A549 (cell line): ENCODE measurements at regions not wholly inside any gene's neighbourhood (a gene's known extent, or its start where the extent isn't known, plus 50 kb on each side); places are given as distances from the start of the nearest gene placed in this dataset.

Experiments
- ATAC-seq, 2 experiments: fragments of 200-7000 bp in 1 of 2; fragments of >200 bp in 1 of 2; cut with Nextera tagmentation in 1 of 2; cut with Tn5 transposase in 1 of 2; 3 replicates each; pipeline versions ENCODE4 v1.8.0 to v1.9.1; 2018 to 2020; ENCODE audit warnings: mild to moderate bottlenecking in 1 of 2, moderate library complexity in 1 of 2
- CTCF ChIA-PET: fragments of 300-600 bp; sonication (Branson Sonifier 250); formaldehyde crosslinking; extraction: SDS; loops from one replicate; lab custom pipeline; 2021; ENCODE audit warnings: antibody characterized with exemption, inconsistent platforms; lab: Yijun Ruan, JAX
- POLR2A ChIA-PET: fragments of 350-600 bp; formaldehyde crosslinking; extraction: SDS; loops from one replicate; lab custom pipeline; 2021; ENCODE audit warnings: antibody characterized with exemption, inconsistent platforms; lab: Yijun Ruan, JAX
- DNase-seq, 2 experiments: peaks; one replicate each; pipeline versions ENCODE4 v3.0.0 to v3.0.0-alpha.2; 2011 to 2016; ENCODE audit warnings: low read depth in 1 of 2, low spot score in 1 of 2
- FAIRE-seq: peaks from 2 replicates; lab custom pipeline; 2011; peaks lifted over from hg19 to GRCh38; lab: Jason Lieb, UNC
- H3K27ac ChIP-seq, 2 experiments: fragments of >200 bp; sonication (Bioruptor Twin); formaldehyde crosslinking; 3 replicates each; pipeline ENCODE4 v1.5.1; 2016 to 2017
- H3K4me1 ChIP-seq: fragments of >200 bp; sonication (Bioruptor Twin); formaldehyde crosslinking; 3 replicates; pipeline ENCODE4 v1.6.1; 2016
- H3K4me2 ChIP-seq: fragments of >200 bp; sonication (Bioruptor Twin); formaldehyde crosslinking; 3 replicates; pipeline ENCODE4 v1.6.1; 2016
- H3K4me3 ChIP-seq: fragments of >200 bp; sonication (Bioruptor Twin); formaldehyde crosslinking; 3 replicates; pipeline ENCODE4 v1.5.1; 2016
- H3K9me3 ChIP-seq: fragments of >200 bp; sonication (Bioruptor Twin); formaldehyde crosslinking; 3 replicates; pipeline ENCODE4 v1.6.1; 2016
- CBX2 ChIP-seq: fragments of 200-600 bp; sonication (generic); IDR thresholded peaks from 2 replicates; pipeline ENCODE4 v1.6.1; 2016; ENCODE audit warnings: low read depth, mild to moderate bottlenecking, borderline replicate concordance
- CBX8 ChIP-seq: fragments of 200-600 bp; sonication (generic); IDR thresholded peaks from 2 replicates; pipeline ENCODE4 v1.6.1; 2016
- CEBPB ChIP-seq, 2 experiments: fragments of >200 bp in 1 of 2; sonication (Bioruptor Twin) in 1 of 2; formaldehyde crosslinking in 1 of 2; IDR thresholded peaks; 2 replicates each; pipeline ENCODE4 v1.6.1; 2012 to 2016
- CHD2 ChIP-seq: fragments of 150-350 bp; IDR thresholded peaks from 2 replicates; pipeline ENCODE4 v1.6.1; 2014; ENCODE audit warnings: low read length; ENCODE audit not compliant: partially characterized antibody
- EHMT2 ChIP-seq: fragments of 200-600 bp; sonication (generic); IDR thresholded peaks from 2 replicates; pipeline ENCODE4 v1.6.1; 2016; ENCODE audit warnings: antibody characterized with exemption, low read depth, mild to moderate bottlenecking, moderate library complexity
- EP300 ChIP-seq, 2 experiments: fragments of >200 bp; sonication (Bioruptor Twin); formaldehyde crosslinking; IDR thresholded peaks; 2 replicates in 1 of 2; 3 replicates in 1 of 2; pipeline ENCODE4 v1.6.1; 2016 to 2017
- ESRRA ChIP-seq: fragments of 150-350 bp; IDR thresholded peaks from 2 replicates; pipeline ENCODE4 v1.6.1; 2014; ENCODE audit warnings: mild to moderate bottlenecking, low read length, borderline replicate concordance
- FOSB ChIP-seq: fragments of 250-450 bp; sonication (Bioruptor Pico); IDR thresholded peaks from 2 replicates; pipeline ENCODE4 v1.5.0; 2020; ENCODE audit warnings: mild to moderate bottlenecking, moderate library complexity
- FOSL2 ChIP-seq, 2 experiments: fragments of 450-650 bp in 1 of 2; fragments of >200 bp in 1 of 2; sonication (Bioruptor Twin) in 1 of 2; formaldehyde crosslinking; IDR thresholded peaks; 2 replicates each; pipeline versions ENCODE4 v1.5.0 to v1.6.1; 2016 to 2020; ENCODE audit warnings: mild to moderate bottlenecking in 1 of 2, moderate library complexity in 1 of 2
- FOXS1 ChIP-seq: fragments of 250-450 bp; sonication (Bioruptor Pico); IDR thresholded peaks from 2 replicates; pipeline ENCODE4 v1.5.0; 2020; ENCODE audit warnings: mild to moderate bottlenecking, moderate library complexity
- HEYL ChIP-seq: fragments of 250-450 bp; sonication (Bioruptor Pico); IDR thresholded peaks from 2 replicates; pipeline ENCODE4 v1.8.0; 2021; ENCODE audit warnings: mild to moderate bottlenecking, moderate library complexity
- HOXB13 ChIP-seq: fragments of 250-450 bp; sonication (Bioruptor Pico); IDR thresholded peaks from 2 replicates; pipeline ENCODE4 v1.5.0; 2020; ENCODE audit warnings: low read depth, mild to moderate bottlenecking, moderate library complexity
- HOXB5 ChIP-seq: fragments of 250-450 bp; sonication (Bioruptor Pico); IDR thresholded peaks from 2 replicates; pipeline ENCODE4 v1.5.0; 2020; ENCODE audit warnings: mild to moderate bottlenecking, moderate library complexity
- KDM1A ChIP-seq: fragments of 200-600 bp; sonication (generic); IDR thresholded peaks from 2 replicates; pipeline ENCODE4 v1.6.1; 2016; ENCODE audit warnings: low read depth, mild to moderate bottlenecking
- KDM5A ChIP-seq: fragments of 200-600 bp; sonication (generic); IDR thresholded peaks from 2 replicates; pipeline ENCODE4 v1.6.1; 2016; ENCODE audit warnings: antibody characterized with exemption, mild to moderate bottlenecking
- MAFK ChIP-seq: fragments of 450-650 bp; IDR thresholded peaks from 2 replicates; pipeline ENCODE4 v1.6.1; 2014; ENCODE audit not compliant: partially characterized antibody
- MAZ ChIP-seq: fragments of 150-350 bp; IDR thresholded peaks from 2 replicates; pipeline ENCODE4 v1.6.1; 2014; ENCODE audit warnings: antibody characterized with exemption, low read depth, low read length, borderline replicate concordance
- NFE2L2 ChIP-seq: fragments of 150-350 bp; conservative IDR thresholded peaks from 2 replicates; pipeline ENCODE4 v1.6.1; 2014; ENCODE audit warnings: low read length
- RNF2 ChIP-seq: fragments of 200-600 bp; sonication (generic); IDR thresholded peaks from 2 replicates; pipeline ENCODE4 v1.6.1; 2016; ENCODE audit warnings: low read depth, mild to moderate bottlenecking, antibody characterized with exemption, moderate library complexity, borderline replicate concordance
- SREBF2 ChIP-seq: fragments of 450-650 bp; IDR thresholded peaks from 2 replicates; pipeline ENCODE4 v1.6.1; 2014; ENCODE audit warnings: mild to moderate bottlenecking, moderate library complexity
- ZC3H11A ChIP-seq: fragments of 450-650 bp; IDR thresholded peaks from 2 replicates; pipeline ENCODE4 v1.6.1; 2014; ENCODE audit warnings: antibody characterized with exemption, mild to moderate bottlenecking
- ZFP36 ChIP-seq: fragments of 450-650 bp; IDR thresholded peaks from 2 replicates; pipeline ENCODE4 v1.6.1; 2014; ENCODE audit warnings: borderline replicate concordance; ENCODE audit not compliant: partially characterized antibody
- ZSCAN20 ChIP-seq: fragments of 250-450 bp; sonication (Bioruptor Pico); IDR thresholded peaks from 2 replicates; pipeline ENCODE4 v1.8.0; 2022; ENCODE audit warnings: mild to moderate bottlenecking, moderate library complexity
- WGBS: methylation state at CpG from one replicate; pipeline ENCODE4 v1.1.6; 2017; ENCODE audit errors: missing lambda C conversion rate; 5-methylcytosine and 5-hydroxymethylcytosine counted together
- TF ChIP-seq, protein P1 (sequence below): IDR thresholded peaks from 2 replicates; pipeline ENCODE4 v1.6.1; 2012
- TF ChIP-seq, protein P2 (sequence below): IDR thresholded peaks from 2 replicates; pipeline ENCODE4 v1.6.1; 2012; ENCODE audit warnings: low read depth, borderline replicate concordance
- TF ChIP-seq, protein P3 (sequence below): fragments of >200 bp; sonication (Bioruptor Twin); formaldehyde crosslinking; IDR thresholded peaks from 3 replicates; pipeline ENCODE4 v1.6.1; 2016

DNA sequence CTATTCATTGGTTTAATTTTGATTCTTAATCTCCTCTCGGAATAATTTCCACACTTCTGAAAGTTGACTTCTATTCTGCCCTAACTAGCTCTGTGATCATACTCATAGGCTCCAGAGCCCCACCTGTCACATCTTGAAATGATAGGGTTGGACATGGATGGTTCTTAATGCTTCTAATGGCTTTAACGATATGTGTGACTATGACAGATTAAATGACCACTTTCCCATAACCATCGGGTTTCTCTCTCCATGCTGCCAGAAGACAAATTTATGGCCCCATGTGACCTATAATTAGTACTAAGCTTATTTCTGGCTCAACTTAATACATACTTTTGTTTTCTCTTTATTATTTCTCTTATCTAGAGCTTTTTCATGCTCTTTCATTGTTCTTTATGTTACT, 251.1 kb upstream of the TUT7 start:
- H3K4me3 ChIP-seq = no peak overlapping the region
- DNase-seq (no peak), ATAC-seq (no peak), FAIRE-seq (no peak)
- no peak overlapping the region for H3K4me2 ChIP-seq
- no peaks in the 10 kb centered on the region for H3K4me1 ChIP-seq
- no peak overlapping the region for H3K27ac ChIP-seq
- ChIA-PET CTCF (no interaction called here), POLR2A (no interaction called here)
- H3K9me3 ChIP-seq = no peaks in the 10 kb centered on the region
- TF ChIP-seq FOXS1 (no peak), ZFP36 (no peak), CBX2 (no peak), SREBF2 (no peak), FOSB (CRISPR knock-in tag) (no peak), EHMT2 (no peak), RNF2 (no peak), KDM5A (no peak)
- TF ChIP-seq, protein P1, sequence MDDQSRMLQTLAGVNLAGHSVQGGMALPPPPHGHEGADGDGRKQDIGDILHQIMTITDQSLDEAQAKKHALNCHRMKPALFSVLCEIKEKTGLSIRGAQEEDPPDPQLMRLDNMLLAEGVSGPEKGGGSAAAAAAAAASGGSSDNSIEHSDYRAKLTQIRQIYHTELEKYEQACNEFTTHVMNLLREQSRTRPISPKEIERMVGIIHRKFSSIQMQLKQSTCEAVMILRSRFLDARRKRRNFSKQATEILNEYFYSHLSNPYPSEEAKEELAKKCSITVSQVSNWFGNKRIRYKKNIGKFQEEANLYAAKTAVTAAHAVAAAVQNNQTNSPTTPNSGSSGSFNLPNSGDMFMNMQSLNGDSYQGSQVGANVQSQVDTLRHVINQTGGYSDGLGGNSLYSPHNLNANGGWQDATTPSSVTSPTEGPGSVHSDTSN = no peak
- TF ChIP-seq, protein P2, sequence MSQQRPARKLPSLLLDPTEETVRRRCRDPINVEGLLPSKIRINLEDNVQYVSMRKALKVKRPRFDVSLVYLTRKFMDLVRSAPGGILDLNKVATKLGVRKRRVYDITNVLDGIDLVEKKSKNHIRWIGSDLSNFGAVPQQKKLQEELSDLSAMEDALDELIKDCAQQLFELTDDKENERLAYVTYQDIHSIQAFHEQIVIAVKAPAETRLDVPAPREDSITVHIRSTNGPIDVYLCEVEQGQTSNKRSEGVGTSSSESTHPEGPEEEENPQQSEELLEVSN = no peak
- TF ChIP-seq, protein P3, sequence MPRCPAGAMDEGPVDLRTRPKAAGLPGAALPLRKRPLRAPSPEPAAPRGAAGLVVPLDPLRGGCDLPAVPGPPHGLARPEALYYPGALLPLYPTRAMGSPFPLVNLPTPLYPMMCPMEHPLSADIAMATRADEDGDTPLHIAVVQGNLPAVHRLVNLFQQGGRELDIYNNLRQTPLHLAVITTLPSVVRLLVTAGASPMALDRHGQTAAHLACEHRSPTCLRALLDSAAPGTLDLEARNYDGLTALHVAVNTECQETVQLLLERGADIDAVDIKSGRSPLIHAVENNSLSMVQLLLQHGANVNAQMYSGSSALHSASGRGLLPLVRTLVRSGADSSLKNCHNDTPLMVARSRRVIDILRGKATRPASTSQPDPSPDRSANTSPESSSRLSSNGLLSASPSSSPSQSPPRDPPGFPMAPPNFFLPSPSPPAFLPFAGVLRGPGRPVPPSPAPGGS = no peak
- 36% methylated on average over 3 of the region's 3 CpGs for WGBS

DNA sequence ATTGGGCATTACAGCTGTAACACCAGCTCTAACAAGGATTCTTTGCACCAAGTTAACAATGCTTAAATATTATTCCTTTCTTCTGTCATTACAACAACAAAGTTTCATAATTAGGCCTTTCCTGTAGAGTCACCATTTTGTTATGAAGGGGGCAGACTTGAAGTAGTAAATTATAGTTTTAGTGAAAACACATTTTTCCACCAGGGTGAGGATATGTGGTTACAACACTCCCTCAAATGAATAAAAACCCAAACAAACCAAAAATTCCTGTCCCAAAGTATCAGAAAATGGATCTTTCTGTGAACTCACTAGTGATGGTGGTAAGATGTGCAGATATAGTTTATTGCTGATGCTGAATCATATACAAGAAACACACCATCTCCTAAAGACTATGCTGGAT, 250.5 kb upstream of the TUT7 start:
- CTCF ChIA-PET = no interaction called here
- FAIRE-seq = no peak
- no peak overlapping the region for H3K4me2 ChIP-seq

DNA sequence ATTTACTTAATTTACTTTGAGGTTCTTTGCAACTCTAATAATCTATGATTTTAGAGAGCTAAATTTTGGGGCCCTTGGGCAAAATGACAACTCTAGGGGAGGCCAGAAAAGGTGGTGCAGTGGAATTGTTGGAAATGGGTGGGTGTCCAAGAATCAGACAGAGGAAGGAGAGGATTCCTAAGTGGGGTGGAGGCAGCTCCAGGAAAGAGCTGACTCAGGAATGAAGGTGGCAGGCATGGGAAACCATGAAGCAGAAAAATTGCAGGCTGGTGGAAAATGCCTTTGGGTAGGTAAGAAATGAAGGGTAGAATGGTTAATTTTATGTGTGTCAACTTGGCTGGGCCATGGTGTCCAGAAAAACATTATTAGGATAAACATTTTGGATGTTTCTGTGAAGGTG, 248.5 kb upstream of the TUT7 start:
- Histone ChIP-seq H3K27ac (no peak overlapping the region), H3K4me1 (no peaks in the 10 kb centered on the region), H3K9me3 (no peaks in the 10 kb centered on the region), H3K4me2 (no peak overlapping the region), H3K4me3 (no peak overlapping the region)
- DNase-seq (no peak), ATAC-seq (no peak), FAIRE-seq (no peak)
- ChIA-PET POLR2A (no interaction called here), CTCF (no interaction called here)
- TF ChIP-seq MAFK (peak; percentile 12), HOXB13 (no peak)

More for the DNA sequence above, 250.5 kb upstream of the TUT7 start:
- Histone ChIP-seq H3K9me3 (no peaks in the 10 kb centered on the region), H3K4me3 (no peak overlapping the region), H3K4me1 (no peaks in the 10 kb centered on the region), H3K27ac (no peak overlapping the region)
- TF ChIP-seq CBX8 (no peak), ESRRA (no peak), MAZ (no peak), CHD2 (no peak), SREBF2 (no peak), KDM1A (no peak), FOXS1 (no peak), KDM5A (no peak), NFE2L2 (no peak), EP300 (IDR thresholded peaks at IDR 0.05) (no peak), ZSCAN20 (CRISPR knock-in tag) (no peak), HOXB5 (no peak), FOSL2 (IDR thresholded peaks at IDR 0.05) (no peak), FOSL2 (CRISPR knock-in tag; IDR thresholded peaks at IDR 0.05) (no peak), CEBPB (IDR thresholded peaks at IDR 0.05) (no peak), HEYL (CRISPR knock-in tag) (no peak), ZC3H11A (no peak)
- TF ChIP-seq, protein P2 = no peak
- TF ChIP-seq, protein P1 = no peak
- no peak for DNase-seq
- ATAC-seq = no peak
- POLR2A ChIA-PET = no interaction called here
